Erythroblast (primary cell): ENCODE measurements at regions not wholly inside any gene's neighbourhood (a gene's known extent, or its start where the extent isn't known, plus 50 kb on each side); places are given as distances from the start of the nearest gene placed in this dataset.

Experiments used
- GATA1 ChIP-seq: IDR thresholded peaks from 2 replicates; pipeline ENCODE4 v1.6.1; 2011; ENCODE audit warnings: low read depth, mild to moderate bottlenecking, control low read depth, low read length, moderate library complexity
- POLR2A ChIP-seq: IDR thresholded peaks from 2 replicates; pipeline ENCODE4 v1.6.1; 2011; ENCODE audit warnings: mild to moderate bottlenecking, low read length

DNA sequence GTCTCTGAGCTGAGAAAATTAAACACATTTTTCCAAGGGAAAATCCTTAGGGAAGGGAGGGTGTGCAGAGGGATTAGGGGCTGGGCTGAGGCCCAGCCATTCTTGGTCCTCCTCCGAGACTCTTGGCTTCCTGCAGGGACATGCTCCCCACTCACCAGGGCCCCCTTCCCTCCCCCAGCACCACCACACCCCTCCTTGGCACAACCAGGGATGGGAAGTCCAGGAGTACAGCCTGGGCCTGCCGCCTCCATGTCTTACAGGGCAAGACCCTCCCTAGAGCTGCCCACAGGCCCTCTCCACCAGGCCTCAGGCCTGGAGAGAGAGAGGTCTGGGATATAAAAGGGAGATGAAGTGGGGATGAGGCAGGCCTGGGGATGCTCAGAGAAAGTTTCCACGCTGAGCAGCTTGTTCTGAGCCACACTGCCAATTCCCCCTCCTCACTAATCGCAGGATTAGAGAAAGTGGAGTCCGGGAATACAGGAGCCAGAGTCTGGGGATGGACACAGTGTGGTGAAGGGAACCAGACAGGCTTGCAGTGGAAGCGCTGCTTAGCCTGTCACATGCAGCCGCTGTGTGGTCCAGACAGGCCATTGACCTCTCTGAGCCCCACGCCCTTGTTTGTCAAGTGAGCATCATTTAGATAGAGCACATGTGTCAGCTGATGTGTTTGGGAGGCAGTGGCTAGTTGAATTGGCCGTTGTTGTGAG lies 105.5 kb downstream of the MRPL14 start:
- TF ChIP-seq POLR2A = no peak
- TF ChIP-seq GATA1 = no peak
